Fibroblast of lung (primary cell): ENCODE measurements at regions not wholly inside any gene's neighbourhood (a gene's known extent, or its start where the extent isn't known, plus 50 kb on each side); places are given as distances from the start of the nearest gene placed in this dataset.

Experiments
- EZH2 ChIP-seq: IDR thresholded peaks from 2 replicates; pipeline ENCODE4 v1.5.1; 2012; ENCODE audit warnings: low read length, control low read depth, mild to moderate bottlenecking; ENCODE audit errors: missing control alignments
- TF ChIP-seq, protein P1 (sequence below), 2 donors: IDR thresholded peaks in 1 of 2; conservative IDR thresholded peaks in 1 of 2; 1 replicate in 1 of 2; 2 replicates in 1 of 2; pipeline ENCODE4 v1.5.1; 2011 to 2012; ENCODE audit warnings: low read length in 2 of 2, control low read depth in 1 of 2, inconsistent platforms in 1 of 2, low read depth in 1 of 2, mild to moderate bottlenecking in 1 of 2

DNA sequence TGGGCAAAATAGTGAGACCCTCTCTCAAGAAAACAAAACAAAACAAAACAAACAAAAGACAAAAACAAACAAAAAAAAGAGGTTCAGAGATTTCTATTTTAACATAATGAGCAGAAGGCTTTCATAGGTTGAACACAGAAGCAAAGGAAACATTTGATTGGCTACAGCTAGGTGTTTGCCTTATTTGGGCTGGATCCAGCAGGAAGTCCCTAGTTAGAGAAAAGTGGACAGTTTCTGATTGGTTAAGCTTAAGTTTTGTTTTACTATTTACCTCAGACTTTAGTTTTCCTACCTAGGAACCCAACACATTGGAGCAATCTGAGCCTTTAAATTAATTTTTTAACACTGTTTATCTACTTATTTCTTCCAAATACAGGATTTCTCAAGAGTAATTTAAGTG is 566.5 kb upstream of the PCDH15 start:
- TF ChIP-seq, protein P1, sequence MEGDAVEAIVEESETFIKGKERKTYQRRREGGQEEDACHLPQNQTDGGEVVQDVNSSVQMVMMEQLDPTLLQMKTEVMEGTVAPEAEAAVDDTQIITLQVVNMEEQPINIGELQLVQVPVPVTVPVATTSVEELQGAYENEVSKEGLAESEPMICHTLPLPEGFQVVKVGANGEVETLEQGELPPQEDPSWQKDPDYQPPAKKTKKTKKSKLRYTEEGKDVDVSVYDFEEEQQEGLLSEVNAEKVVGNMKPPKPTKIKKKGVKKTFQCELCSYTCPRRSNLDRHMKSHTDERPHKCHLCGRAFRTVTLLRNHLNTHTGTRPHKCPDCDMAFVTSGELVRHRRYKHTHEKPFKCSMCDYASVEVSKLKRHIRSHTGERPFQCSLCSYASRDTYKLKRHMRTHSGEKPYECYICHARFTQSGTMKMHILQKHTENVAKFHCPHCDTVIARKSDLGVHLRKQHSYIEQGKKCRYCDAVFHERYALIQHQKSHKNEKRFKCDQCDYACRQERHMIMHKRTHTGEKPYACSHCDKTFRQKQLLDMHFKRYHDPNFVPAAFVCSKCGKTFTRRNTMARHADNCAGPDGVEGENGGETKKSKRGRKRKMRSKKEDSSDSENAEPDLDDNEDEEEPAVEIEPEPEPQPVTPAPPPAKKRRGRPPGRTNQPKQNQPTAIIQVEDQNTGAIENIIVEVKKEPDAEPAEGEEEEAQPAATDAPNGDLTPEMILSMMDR (conservative IDR thresholded peaks at IDR 0.05 in 1 of 2, IDR thresholded peaks at IDR 0.05 in 1 of 2; ENCODE audit: low read depth in 1 of 2, low read length in 2 of 2), result no peak
- TF ChIP-seq EZH2, result no peak
